Left colon (tissue), 2 donors: ENCODE measurements at regions not wholly inside any gene's neighbourhood (a gene's known extent, or its start where the extent isn't known, plus 50 kb on each side); places are given as distances from the start of the nearest gene placed in this dataset.

ENCODE experiments used
- ATAC-seq: fragments of 200-7000 bp; cut with Tn5 transposase; one replicate; pipeline ENCODE4 v1.9.1; 2020; ENCODE audit warnings: mild to moderate bottlenecking, moderate library complexity
- DNase-seq, 2 donors: peaks; one replicate each; pipeline ENCODE4 v3.0.0-alpha.2; 2020
- intact Hi-C, 2 donors: fragments of 100-400 bp; cut with DNase I in 1 of 2; cut with micrococcal nuclease in 1 of 2; formaldehyde crosslinking; loops; one replicate each; pipeline versions ENCODE4 v1.11.2 to v1.14.0; 2022; cut with DNase I, micrococcal nuclease
- donor health status: DM: no; HTN: no; CAD: no.
- donor health status: DM: yes; HTN: yes; CAD: no.

- no peak for DNase-seq
- intact Hi-C loops = no loop called here
These were observed 54.6 kb upstream of the UNC5C start for GRCh38 chr4:95603393-95603792.

GRCh38 chr4:95602872-95603271 is 54.1 kb upstream of the UNC5C start:
- ATAC-seq (no peak), DNase-seq (no peak)
- intact Hi-C loops = no loop called here

More at GRCh38 chr4:95603393-95603792, 54.6 kb upstream of the UNC5C start:
- no peak for ATAC-seq

- DNase-seq = no peak
- intact Hi-C loops = no loop called here
These were observed 52.6 kb upstream of the UNC5C start for GRCh38 chr4:95601356-95601755.

GRCh38 chr4:95599777-95600400 is 51.1 kb upstream of the UNC5C start:
- ATAC-seq = no peak
- intact Hi-C loops = no loop called here

More at GRCh38 chr4:95601356-95601755, 52.6 kb upstream of the UNC5C start:
- no peak for ATAC-seq

More at GRCh38 chr4:95599777-95600400, 51.1 kb upstream of the UNC5C start:
- no peak for DNase-seq
